ENCODE measurements at regions not wholly inside any gene's neighbourhood (a gene's known extent, or its start where the extent isn't known, plus 50 kb on each side); places are given as distances from the start of the nearest gene placed in this dataset.

DNA sequence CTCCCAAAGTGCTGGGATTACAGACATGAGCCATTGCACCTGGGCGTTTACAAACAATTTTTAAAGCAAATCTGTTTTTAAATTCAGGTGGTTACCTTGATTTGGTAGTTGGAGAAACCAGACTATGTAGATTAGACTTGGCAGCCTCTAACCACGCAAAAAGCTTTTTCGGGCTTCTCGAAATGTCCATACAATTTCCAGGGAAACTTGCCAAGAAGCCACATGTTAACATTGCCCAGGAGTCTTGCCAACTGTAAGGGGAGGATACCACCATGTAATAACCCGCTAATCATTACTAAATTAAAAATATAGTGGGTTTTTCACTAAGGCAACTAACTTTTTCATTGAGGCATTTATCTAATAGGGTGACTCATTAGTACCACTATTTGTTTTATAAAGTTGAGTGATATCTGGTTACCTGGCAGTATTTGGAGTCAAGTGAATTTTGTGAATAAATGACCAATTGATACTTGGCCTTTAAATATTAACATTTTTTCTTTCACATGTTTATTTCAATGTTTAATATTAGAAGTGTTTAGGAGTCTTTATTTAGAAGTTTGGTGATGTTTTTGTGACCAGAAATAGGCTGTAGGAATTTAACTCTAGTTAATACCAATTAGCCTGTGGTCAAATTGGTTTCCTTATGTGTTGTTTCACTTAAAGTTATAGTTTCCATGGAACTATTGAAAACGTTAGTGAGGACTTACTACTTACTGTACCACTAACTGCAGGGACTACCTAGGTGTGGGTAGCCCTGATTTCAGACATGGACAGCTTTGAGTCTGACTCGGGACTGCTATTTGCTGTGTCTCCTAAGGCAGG lies 61.3 kb downstream of the CLDN34 start:
- Mint-ChIP-seq H3K27me3 (ENCODE audit: unreplicated experiment) (no peaks in the 10 kb centered on the region), H3K27ac (ENCODE audit: unreplicated experiment) (no peak overlapping the region)

DNA sequence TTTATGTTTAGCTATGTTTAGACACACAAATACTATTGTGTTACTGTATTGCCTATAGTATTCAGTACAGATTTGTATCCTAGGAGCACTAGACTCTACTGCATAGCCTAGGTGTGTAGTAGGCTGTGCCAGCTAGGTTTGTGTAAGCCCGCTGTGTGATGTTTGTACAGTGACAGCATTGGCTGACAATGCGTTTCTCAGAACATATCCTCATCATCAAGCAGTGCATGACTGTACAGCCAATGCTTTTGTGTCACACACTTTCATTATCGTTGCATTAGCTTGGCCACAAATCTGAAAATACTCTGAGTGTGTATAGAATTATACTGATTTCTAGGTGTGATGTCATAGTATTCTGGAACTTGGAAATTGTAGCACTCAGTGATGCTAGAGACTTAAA lies 63.4 kb downstream of the CLDN34 start:
- Mint-ChIP-seq H3K4me3 (ENCODE audit: unreplicated experiment) (no peak overlapping the region), H3K9me3 (ENCODE audit: unreplicated experiment) (no peaks in the 10 kb centered on the region), H3K4me1 (ENCODE audit: unreplicated experiment) (peaks cover 32% of the 10 kb centered on the region), H3K27ac (ENCODE audit: unreplicated experiment) (peak overlapping the region; percentile 62), H3K36me3 (ENCODE audit: unreplicated experiment) (no peaks in the 10 kb centered on the region), H3K27me3 (ENCODE audit: unreplicated experiment) (no peaks in the 10 kb centered on the region)
- TF ChIP-seq, protein P1, sequence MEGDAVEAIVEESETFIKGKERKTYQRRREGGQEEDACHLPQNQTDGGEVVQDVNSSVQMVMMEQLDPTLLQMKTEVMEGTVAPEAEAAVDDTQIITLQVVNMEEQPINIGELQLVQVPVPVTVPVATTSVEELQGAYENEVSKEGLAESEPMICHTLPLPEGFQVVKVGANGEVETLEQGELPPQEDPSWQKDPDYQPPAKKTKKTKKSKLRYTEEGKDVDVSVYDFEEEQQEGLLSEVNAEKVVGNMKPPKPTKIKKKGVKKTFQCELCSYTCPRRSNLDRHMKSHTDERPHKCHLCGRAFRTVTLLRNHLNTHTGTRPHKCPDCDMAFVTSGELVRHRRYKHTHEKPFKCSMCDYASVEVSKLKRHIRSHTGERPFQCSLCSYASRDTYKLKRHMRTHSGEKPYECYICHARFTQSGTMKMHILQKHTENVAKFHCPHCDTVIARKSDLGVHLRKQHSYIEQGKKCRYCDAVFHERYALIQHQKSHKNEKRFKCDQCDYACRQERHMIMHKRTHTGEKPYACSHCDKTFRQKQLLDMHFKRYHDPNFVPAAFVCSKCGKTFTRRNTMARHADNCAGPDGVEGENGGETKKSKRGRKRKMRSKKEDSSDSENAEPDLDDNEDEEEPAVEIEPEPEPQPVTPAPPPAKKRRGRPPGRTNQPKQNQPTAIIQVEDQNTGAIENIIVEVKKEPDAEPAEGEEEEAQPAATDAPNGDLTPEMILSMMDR (IDR thresholded peaks at IDR 0.05) = no peak
- no peak for DNase-seq (ENCODE audit: extremely low spot score, unreplicated experiment)

More for the DNA sequence above, 61.3 kb downstream of the CLDN34 start:
- TF ChIP-seq, protein P1 (IDR thresholded peaks at IDR 0.05) = no peak
- Mint-ChIP-seq H3K36me3 (ENCODE audit: unreplicated experiment) (no peaks in the 10 kb centered on the region), H3K9me3 (ENCODE audit: unreplicated experiment) (no peaks in the 10 kb centered on the region), H3K4me1 (ENCODE audit: unreplicated experiment) (peaks cover 22% of the 10 kb centered on the region), H3K4me3 (ENCODE audit: unreplicated experiment) (no peak overlapping the region)
- no peak for DNase-seq (ENCODE audit: extremely low spot score, unreplicated experiment)

DNA sequence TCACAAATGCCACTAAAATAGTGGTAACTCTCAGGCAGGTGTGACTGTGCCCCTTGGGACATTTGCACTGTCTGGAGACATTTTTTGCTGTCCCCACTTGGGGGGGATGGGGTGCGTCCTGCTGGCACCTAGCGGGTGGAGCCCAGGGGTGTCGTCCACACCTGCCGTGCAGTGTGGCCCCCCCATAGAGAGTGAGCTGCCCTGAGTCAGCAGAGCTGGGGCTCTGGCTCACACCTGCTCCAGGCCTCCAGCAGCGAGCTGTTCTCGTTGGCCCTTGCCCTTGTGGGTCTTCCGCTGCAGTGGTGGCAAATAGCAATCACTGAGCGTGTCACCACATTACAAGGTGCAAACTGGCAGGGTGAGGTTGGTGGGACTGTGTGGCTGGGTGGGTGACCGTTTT lies 64.6 kb downstream of the CLDN34 start:
- Mint-ChIP-seq H3K27ac (ENCODE audit: unreplicated experiment) (peak overlapping the region; percentile 23), H3K4me1 (ENCODE audit: unreplicated experiment) (peaks cover 32% of the 10 kb centered on the region), H3K9me3 (ENCODE audit: unreplicated experiment) (no peaks in the 10 kb centered on the region), H3K4me3 (ENCODE audit: unreplicated experiment) (no peak overlapping the region), H3K36me3 (ENCODE audit: unreplicated experiment) (no peaks in the 10 kb centered on the region), H3K27me3 (ENCODE audit: unreplicated experiment) (no peaks in the 10 kb centered on the region)
- TF ChIP-seq, protein P1 (IDR thresholded peaks at IDR 0.05) = no peak
- no peak for DNase-seq (ENCODE audit: extremely low spot score, unreplicated experiment)

DNA sequence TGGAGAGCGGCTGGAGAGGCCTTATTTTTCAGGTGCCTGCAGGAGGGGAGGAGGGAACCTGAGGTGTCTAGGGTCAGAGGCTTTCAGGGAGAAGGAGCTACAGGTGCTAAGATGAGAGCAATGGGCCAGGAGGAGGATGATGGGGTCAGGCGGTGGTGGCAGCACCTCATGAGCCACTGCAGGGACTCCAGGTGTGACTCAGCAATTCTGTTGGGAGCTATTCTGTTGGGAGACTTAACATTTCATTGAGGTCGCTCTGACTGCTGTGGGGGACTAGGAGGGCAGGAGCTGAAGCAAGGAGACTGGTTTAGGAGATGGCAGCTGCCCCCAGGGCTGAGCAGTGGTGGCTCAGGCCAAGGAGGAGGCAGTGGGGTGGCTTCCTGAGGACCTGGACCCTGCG lies 65.0 kb downstream of the CLDN34 start:
- DNase-seq (ENCODE audit: extremely low spot score, unreplicated experiment) = no peak
- Mint-ChIP-seq H3K4me1 (ENCODE audit: unreplicated experiment) (peaks cover 32% of the 10 kb centered on the region), H3K36me3 (ENCODE audit: unreplicated experiment) (no peaks in the 10 kb centered on the region), H3K27ac (ENCODE audit: unreplicated experiment) (peak overlapping the region; percentile 23), H3K9me3 (ENCODE audit: unreplicated experiment) (peaks cover 3% of the 10 kb centered on the region), H3K4me3 (ENCODE audit: unreplicated experiment) (no peak overlapping the region), H3K27me3 (ENCODE audit: unreplicated experiment) (no peaks in the 10 kb centered on the region)
- TF ChIP-seq, protein P1 (IDR thresholded peaks at IDR 0.05) = no peak

DNA sequence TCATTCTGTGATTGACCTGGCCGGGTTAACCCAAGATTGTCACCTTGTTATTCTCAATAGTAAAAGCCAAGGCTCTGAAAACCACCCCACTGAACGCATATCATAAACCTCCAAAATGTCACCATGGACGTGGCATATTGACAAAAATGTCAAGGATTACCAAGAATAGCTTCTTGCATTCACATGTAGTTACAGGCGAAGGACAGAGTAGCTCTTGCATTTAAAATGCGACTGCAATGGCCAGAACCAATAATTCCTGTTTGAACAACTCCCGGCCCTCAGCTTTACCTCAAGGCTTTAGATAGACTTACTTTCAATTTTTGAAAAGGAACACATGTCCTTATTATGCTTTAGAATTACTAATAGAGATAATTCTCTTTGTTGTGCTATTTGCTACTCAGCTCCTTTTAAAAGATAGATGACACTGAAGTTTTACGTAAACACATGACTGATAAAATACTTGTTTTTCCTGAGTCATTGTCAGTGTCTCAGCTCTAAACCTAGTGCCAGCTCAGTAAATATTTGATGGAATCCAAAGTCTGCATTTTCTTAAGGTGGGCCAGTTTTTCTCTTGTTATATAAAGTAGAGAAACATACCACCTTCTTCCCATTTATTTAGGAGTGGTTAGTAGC lies 66.3 kb downstream of the CLDN34 start:
- H3K27ac Mint-ChIP-seq (ENCODE audit: unreplicated experiment) = no peak overlapping the region
- TF ChIP-seq, protein P1 (IDR thresholded peaks at IDR 0.05) = no peak

More for the DNA sequence above, 66.3 kb downstream of the CLDN34 start:
- no peak overlapping the region for H3K4me3 Mint-ChIP-seq (ENCODE audit: unreplicated experiment)
- no peaks in the 10 kb centered on the region for H3K27me3 Mint-ChIP-seq (ENCODE audit: unreplicated experiment)
- H3K36me3 Mint-ChIP-seq (ENCODE audit: unreplicated experiment) = no peaks in the 10 kb centered on the region
- DNase-seq (ENCODE audit: extremely low spot score, unreplicated experiment) = no peak
- H3K4me1 Mint-ChIP-seq (ENCODE audit: unreplicated experiment) = peaks cover 30% of the 10 kb centered on the region
- H3K9me3 Mint-ChIP-seq (ENCODE audit: unreplicated experiment) = peaks cover 3% of the 10 kb centered on the region
